DOHH2 (cell line): ENCODE measurements at regions not wholly inside any gene's neighbourhood (a gene's known extent, or its start where the extent isn't known, plus 50 kb on each side); places are given as distances from the start of the nearest gene placed in this dataset.

Experiments
- H3F3A ChIP-seq: fragments of 200-600 bp; sonication (generic), shearing (Covaris generic); 2 replicates; pipeline ENCODE4 v1.6.0; 2016; ENCODE audit warnings: antibody characterized with exemption, mild to moderate bottlenecking; ENCODE audit not compliant: control insufficient read depth, insufficient read depth
- H3K27ac ChIP-seq: fragments of 200-600 bp; sonication (generic); 2 replicates; pipeline ENCODE4 v1.5.1; 2014; ENCODE audit warnings: low read depth, mild to moderate bottlenecking, low read length, moderate library complexity
- H3K27me3 ChIP-seq: fragments of 200-600 bp; sonication (generic); 2 replicates; pipeline ENCODE4 v1.6.1; 2014; ENCODE audit warnings: mild to moderate bottlenecking, low read length, mixed read lengths; ENCODE audit not compliant: control insufficient read depth
- H3K36me3 ChIP-seq: fragments of 200-600 bp; sonication (generic); 2 replicates; pipeline ENCODE4 v1.6.1; 2014; ENCODE audit warnings: mild to moderate bottlenecking, low read length, moderate library complexity, mixed read lengths; ENCODE audit not compliant: control insufficient read depth
- H3K4me1 ChIP-seq: fragments of 200-600 bp; sonication (generic); 2 replicates; pipeline ENCODE4 v1.6.1; 2014; ENCODE audit warnings: mild to moderate bottlenecking, low read length, mixed read lengths; ENCODE audit not compliant: control insufficient read depth
- H3K4me2 ChIP-seq: fragments of 200-600 bp; sonication (generic); 2 replicates; pipeline ENCODE4 v1.6.0; 2014; ENCODE audit warnings: mild to moderate bottlenecking, low read length, moderate library complexity
- H3K4me3 ChIP-seq: fragments of 200-600 bp; sonication (generic); 2 replicates; pipeline ENCODE4 v1.5.1; 2014; ENCODE audit warnings: mild to moderate bottlenecking, low read length, mixed read lengths
- H3K79me2 ChIP-seq: fragments of 200-600 bp; sonication (generic); 2 replicates; pipeline ENCODE4 v1.6.1; 2014; ENCODE audit warnings: mild to moderate bottlenecking, low read length, mixed read lengths; ENCODE audit not compliant: control insufficient read depth
- H3K9me2 ChIP-seq: fragments of 200-600 bp; sonication (generic); replicated peaks from 2 replicates; pipeline ENCODE4 v1.6.1; 2014; ENCODE audit warnings: mild to moderate bottlenecking, low read length, mixed read lengths; ENCODE audit not compliant: control insufficient read depth
- H3K9me3 ChIP-seq: fragments of 200-600 bp; sonication (generic); 2 replicates; pipeline ENCODE4 v1.6.1; 2014; ENCODE audit warnings: antibody characterized with exemption, low read length, mixed read lengths; ENCODE audit not compliant: control insufficient read depth, insufficient read depth
- H4K20me1 ChIP-seq: fragments of 200-600 bp; sonication (generic); 2 replicates; pipeline ENCODE4 v1.6.0; 2014; ENCODE audit warnings: low read depth, mild to moderate bottlenecking, antibody characterized with exemption, low read length, moderate library complexity; ENCODE audit not compliant: control insufficient read depth, insufficient read depth
- CTCF ChIP-seq: fragments of 200-600 bp; sonication (generic); IDR thresholded peaks from one replicate; pipeline ENCODE4 v1.5.1; 2014; ENCODE audit warnings: antibody characterized with exemption, mild to moderate bottlenecking, low read depth, low read length; ENCODE audit not compliant: poor library complexity, severe bottlenecking
- EZH2phosphoT487 ChIP-seq: fragments of 200-600 bp; sonication (generic); IDR thresholded peaks from 2 replicates; pipeline ENCODE4 v1.6.1; 2017; ENCODE audit warnings: borderline replicate concordance, mild to moderate bottlenecking, antibody characterized with exemption, low read length, moderate library complexity, mixed read lengths

- Histone ChIP-seq H4K20me1 (no peaks in the 10 kb centered on the region), H3K27me3 (no peaks in the 10 kb centered on the region), H3K9me3 (0 out of 2 replicates have a peak, but pooled peaks cover 3% of the 10 kb centered on the region), H3K4me3 (no peak overlapping the region), H3K4me2 (no peak overlapping the region), H3K36me3 (no peaks in the 10 kb centered on the region), H3K9me2 (no peaks in the 10 kb centered on the region), H3K4me1 (no peaks in the 10 kb centered on the region), H3K79me2 (no peaks in the 10 kb centered on the region), H3F3A (no peaks in the 10 kb centered on the region), H3K27ac (no peak overlapping the region)
- TF ChIP-seq CTCF (no peak), EZH2phosphoT487 (no peak)
Observed at GRCh38 chr3:64853456-64853855, 165.7 kb upstream of the ADAMTS9 start.

DNA sequence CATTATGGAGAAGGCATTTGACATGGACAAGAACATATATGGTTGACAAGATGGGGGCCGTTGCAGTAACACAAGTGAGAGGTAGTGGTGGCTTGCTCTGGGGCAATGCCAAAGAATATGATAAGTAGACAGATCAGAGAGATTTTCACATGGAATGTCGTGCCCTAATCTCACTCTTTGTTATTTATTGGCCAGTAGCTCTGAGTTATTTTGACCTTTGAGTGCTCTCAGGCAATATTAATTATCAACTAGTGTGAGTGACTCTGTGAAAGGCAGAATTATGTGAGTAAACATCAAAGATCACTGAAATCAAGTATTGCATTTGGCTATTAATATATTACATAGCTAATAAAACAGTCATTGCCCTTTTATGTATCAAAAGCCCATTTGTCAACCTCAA is 164.9 kb upstream of the ADAMTS9 start:
- Histone ChIP-seq H3K27ac (no peak overlapping the region), H3K4me3 (no peak overlapping the region), H3F3A (no peaks in the 10 kb centered on the region), H3K36me3 (no peaks in the 10 kb centered on the region), H3K9me3 (0 out of 2 replicates have a peak, but pooled peaks cover 3% of the 10 kb centered on the region), H3K27me3 (no peaks in the 10 kb centered on the region), H3K4me1 (no peaks in the 10 kb centered on the region), H3K9me2 (no peaks in the 10 kb centered on the region), H4K20me1 (no peaks in the 10 kb centered on the region), H3K79me2 (no peaks in the 10 kb centered on the region), H3K4me2 (no peak overlapping the region)
- TF ChIP-seq EZH2phosphoT487 (no peak), CTCF (no peak)

DNA sequence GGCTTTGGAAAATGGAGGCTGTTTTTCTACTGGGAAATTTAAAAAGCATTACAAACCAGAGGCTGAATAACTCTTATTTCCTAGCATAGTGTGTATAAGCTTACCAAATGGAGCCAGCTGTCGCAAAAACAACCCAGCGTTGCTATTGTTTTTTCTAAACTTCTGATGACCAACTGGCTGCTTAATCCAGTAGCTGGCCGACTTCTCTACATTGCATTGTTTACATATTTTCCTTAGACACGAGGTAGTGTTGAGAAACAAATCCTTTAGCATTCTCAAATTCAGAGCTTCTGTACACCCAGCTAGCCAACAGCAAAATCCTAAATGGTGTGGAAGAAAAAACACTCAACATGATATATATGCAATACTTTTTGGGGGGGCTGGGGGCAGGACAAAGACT is 161.0 kb upstream of the ADAMTS9 start:
- Histone ChIP-seq H3K36me3 (no peaks in the 10 kb centered on the region), H3K27me3 (no peaks in the 10 kb centered on the region), H3K4me1 (no peaks in the 10 kb centered on the region), H3K27ac (no peak overlapping the region), H3F3A (no peaks in the 10 kb centered on the region), H3K79me2 (no peaks in the 10 kb centered on the region), H4K20me1 (no peaks in the 10 kb centered on the region), H3K4me3 (no peak overlapping the region), H3K4me2 (no peak overlapping the region), H3K9me3 (0 out of 2 replicates have a peak, but pooled peaks cover 3% of the 10 kb centered on the region), H3K9me2 (no peaks in the 10 kb centered on the region)
- no peak for TF ChIP-seq EZH2phosphoT487
- TF ChIP-seq CTCF, result no peak
